Vagina (tissue), 2 donors: ENCODE measurements at regions not wholly inside any gene's neighbourhood (a gene's known extent, or its start where the extent isn't known, plus 50 kb on each side); places are given as distances from the start of the nearest gene placed in this dataset.

Experiments
- POLR2A ChIP-seq, 2 donors: fragments of 450-650 bp; IDR thresholded peaks; one replicate each; pipeline ENCODE4 v1.6.1; 2017; ENCODE audit warnings: antibody characterized with exemption in 2 of 2, mild to moderate bottlenecking in 2 of 2, moderate library complexity in 2 of 2
- TF ChIP-seq, protein P1 (sequence below), 3 experiments: fragments of 450-650 bp in 2 of 3; fragments of 200-600 bp in 1 of 3; sonication (generic) in 1 of 3; IDR thresholded peaks; one replicate each; pipeline ENCODE4 v1.5.1; 2017 to 2019; ENCODE audit warnings: antibody characterized with exemption in 3 of 3, mild to moderate bottlenecking in 2 of 3, moderate library complexity in 2 of 3

DNA sequence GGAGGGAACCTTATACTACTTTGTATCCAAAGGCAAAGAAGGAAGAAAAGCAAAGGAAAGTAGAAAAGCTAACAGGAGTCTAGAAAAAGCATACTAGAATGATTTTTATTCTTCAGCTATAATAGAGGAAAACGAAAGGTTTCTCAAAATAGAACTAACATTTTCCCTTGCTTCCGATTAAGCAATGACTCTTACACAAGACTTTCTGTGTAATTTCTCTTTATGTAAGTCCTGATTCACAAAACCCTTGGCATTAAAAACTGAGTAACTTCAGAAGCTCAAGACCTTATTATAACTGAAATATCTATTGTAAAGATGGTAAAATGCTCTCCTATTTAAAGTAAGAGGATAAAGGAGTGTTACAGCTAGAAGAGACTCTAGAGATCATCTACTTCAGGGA lies 97.4 kb downstream of the DTWD1 start:
- TF ChIP-seq, protein P1, sequence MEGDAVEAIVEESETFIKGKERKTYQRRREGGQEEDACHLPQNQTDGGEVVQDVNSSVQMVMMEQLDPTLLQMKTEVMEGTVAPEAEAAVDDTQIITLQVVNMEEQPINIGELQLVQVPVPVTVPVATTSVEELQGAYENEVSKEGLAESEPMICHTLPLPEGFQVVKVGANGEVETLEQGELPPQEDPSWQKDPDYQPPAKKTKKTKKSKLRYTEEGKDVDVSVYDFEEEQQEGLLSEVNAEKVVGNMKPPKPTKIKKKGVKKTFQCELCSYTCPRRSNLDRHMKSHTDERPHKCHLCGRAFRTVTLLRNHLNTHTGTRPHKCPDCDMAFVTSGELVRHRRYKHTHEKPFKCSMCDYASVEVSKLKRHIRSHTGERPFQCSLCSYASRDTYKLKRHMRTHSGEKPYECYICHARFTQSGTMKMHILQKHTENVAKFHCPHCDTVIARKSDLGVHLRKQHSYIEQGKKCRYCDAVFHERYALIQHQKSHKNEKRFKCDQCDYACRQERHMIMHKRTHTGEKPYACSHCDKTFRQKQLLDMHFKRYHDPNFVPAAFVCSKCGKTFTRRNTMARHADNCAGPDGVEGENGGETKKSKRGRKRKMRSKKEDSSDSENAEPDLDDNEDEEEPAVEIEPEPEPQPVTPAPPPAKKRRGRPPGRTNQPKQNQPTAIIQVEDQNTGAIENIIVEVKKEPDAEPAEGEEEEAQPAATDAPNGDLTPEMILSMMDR (IDR thresholded peaks at IDR 0.05), result no peak
- no peak for TF ChIP-seq POLR2A (IDR thresholded peaks at IDR 0.05)
